ENCODE measurements at regions not wholly inside any gene's neighbourhood (a gene's known extent, or its start where the extent isn't known, plus 50 kb on each side); places are given as distances from the start of the nearest gene placed in this dataset.

- TF ChIP-seq POLR2A (IDR thresholded peaks at IDR 0.05; ENCODE audit: low read depth, low read length), result no peak
- TF ChIP-seq TAF1 (IDR thresholded peaks at IDR 0.05; ENCODE audit: borderline replicate concordance, low read depth, low read length), result no peak
- TF ChIP-seq POLR2AphosphoS5 (IDR thresholded peaks at IDR 0.05; ENCODE audit: low read depth, low read length), result no peak
- DNase-seq (ENCODE audit: insufficient read length) (no peak), FAIRE-seq (no peak)
Observed at GRCh38 chr20:19907326-19908056, 109.7 kb upstream of the NAA20 start.

GRCh38 chr20:19908576-19908975, 108.6 kb upstream of the NAA20 start:
- FAIRE-seq (no peak), DNase-seq (ENCODE audit: insufficient read length) (no peak)
- no peak for TF ChIP-seq TAF1 (IDR thresholded peaks at IDR 0.05; ENCODE audit: borderline replicate concordance, low read depth, low read length)
- TF ChIP-seq POLR2A (IDR thresholded peaks at IDR 0.05; ENCODE audit: low read depth, low read length), result no peak
- no peak for TF ChIP-seq POLR2AphosphoS5 (IDR thresholded peaks at IDR 0.05; ENCODE audit: low read depth, low read length)

DNA sequence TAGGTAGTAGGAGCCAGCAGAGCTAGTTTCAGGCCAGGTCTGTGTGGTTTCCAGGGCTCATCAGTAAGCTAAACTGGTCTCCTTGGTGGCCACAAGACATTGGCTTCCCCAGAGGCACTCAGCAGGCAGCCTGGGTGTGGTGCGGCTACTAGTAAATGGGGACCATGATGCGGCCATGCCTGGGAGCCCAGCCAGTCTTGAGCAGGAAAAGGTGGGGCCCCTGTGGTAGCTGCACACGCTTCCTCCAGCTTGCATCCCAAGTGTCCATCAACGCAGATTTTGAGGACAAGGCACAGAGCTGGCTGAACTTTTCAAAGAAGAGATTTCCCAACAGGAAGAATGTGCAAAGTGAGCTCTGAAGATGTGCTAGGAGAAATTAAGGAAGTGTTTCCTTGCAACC, 107.4 kb upstream of the NAA20 start:
- TF ChIP-seq POLR2A (IDR thresholded peaks at IDR 0.05; ENCODE audit: low read depth, low read length), result no peak
- no peak for TF ChIP-seq POLR2AphosphoS5 (IDR thresholded peaks at IDR 0.05; ENCODE audit: low read depth, low read length)
- no peak for TF ChIP-seq TAF1 (IDR thresholded peaks at IDR 0.05; ENCODE audit: borderline replicate concordance, low read depth, low read length)
- FAIRE-seq, result no peak
- DNase-seq (ENCODE audit: insufficient read length), result no peak

DNA sequence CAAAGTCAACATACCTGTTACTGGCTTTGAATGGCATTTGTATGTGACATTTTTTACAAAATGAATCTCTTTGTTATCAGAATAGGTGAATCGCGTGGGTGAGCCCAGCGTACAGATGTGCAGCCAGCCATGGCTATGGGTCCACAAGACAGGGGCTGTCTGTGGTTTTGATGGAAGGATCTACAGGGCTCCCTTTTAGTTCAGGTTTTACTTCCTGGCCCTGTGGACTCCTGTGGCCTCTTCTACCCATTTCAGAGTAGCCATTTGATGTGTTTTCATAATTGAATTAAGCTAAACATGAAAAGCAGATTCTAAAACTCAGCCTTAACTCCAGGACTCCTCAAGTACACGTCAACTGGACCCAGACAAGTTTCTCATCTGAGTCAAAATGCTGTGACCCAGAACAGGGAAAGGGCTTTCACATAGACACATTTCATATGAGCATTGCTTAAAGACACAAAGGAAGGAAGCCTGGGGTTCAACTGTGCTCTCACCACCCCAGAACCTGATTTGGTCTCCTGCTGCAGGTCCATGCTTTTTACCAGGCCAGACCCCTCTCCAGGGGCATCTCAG, 105.3 kb upstream of the NAA20 start:
- TF ChIP-seq POLR2A (IDR thresholded peaks at IDR 0.05; ENCODE audit: low read depth, low read length) (no peak), TAF1 (IDR thresholded peaks at IDR 0.05; ENCODE audit: borderline replicate concordance, low read depth, low read length) (no peak), POLR2AphosphoS5 (IDR thresholded peaks at IDR 0.05; ENCODE audit: low read depth, low read length) (no peak)
- no peak for FAIRE-seq
- DNase-seq (ENCODE audit: insufficient read length), result no peak

DNA sequence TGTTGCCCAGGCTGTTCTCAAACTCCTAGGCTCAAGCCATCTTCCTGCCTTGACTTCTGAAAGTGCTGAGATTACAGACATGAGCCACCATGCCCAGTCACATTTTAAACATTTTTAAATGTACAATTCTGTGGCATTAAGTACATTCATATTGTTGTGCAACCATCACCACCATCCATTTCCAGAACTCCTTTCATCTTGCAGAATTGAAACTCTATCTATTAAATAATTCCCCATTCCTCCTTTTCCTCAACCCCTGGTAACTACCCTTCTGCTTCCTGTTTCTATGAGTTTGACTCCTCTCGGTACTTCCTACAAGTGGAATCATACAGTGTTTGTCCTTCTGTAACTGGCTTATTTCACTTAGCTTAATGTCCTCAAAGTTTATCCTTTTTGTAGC, 103.8 kb upstream of the NAA20 start:
- TF ChIP-seq POLR2A (IDR thresholded peaks at IDR 0.05; ENCODE audit: low read depth, low read length), result no peak
- no peak for TF ChIP-seq POLR2AphosphoS5 (IDR thresholded peaks at IDR 0.05; ENCODE audit: low read depth, low read length)
- TF ChIP-seq TAF1 (IDR thresholded peaks at IDR 0.05; ENCODE audit: borderline replicate concordance, low read depth, low read length), result no peak
- DNase-seq (ENCODE audit: insufficient read length) (no peak), FAIRE-seq (no peak)

GRCh38 chr20:19913927-19914614, 103.1 kb upstream of the NAA20 start:
- no peak for DNase-seq (ENCODE audit: insufficient read length)
- TF ChIP-seq POLR2AphosphoS5 (IDR thresholded peaks at IDR 0.05; ENCODE audit: low read depth, low read length) (no peak), TAF1 (IDR thresholded peaks at IDR 0.05; ENCODE audit: borderline replicate concordance, low read depth, low read length) (no peak), POLR2A (IDR thresholded peaks at IDR 0.05; ENCODE audit: low read depth, low read length) (no peak)
- no peak for FAIRE-seq

DNA sequence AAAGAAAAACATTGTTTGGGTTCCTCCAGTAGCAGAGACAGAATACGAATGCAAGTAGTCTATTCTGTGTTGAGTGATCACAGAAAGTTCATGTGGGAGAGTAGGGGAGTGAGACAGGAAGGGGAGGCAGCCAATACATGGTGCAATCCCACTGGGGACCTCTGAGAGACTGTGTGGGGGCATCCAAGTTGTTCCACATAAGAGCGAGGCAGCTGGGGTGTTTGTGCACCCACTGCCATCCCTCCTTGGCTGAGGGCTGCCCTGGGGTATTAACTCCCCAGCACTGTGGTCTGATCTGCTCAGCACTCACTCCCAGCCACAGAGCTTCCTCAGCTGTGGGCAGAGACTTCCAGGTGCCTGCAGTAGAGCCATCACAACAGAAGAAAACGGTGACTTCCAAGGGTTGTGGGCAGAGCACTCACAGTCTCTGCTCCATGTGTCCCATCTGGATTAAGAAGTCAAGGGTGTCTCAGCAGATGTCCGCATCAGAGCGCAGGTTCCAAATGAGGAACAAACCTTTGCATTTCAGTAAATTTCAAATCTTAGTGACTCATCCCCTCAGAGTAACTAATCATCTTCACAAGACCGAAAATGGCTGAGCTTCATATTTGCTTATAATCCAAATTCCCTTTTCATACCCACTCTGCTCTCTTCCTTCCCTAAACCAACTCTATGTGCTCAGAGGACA, 101.9 kb upstream of the NAA20 start:
- no peak for FAIRE-seq
- TF ChIP-seq POLR2A (IDR thresholded peaks at IDR 0.05; ENCODE audit: low read depth, low read length), result no peak
- TF ChIP-seq TAF1 (IDR thresholded peaks at IDR 0.05; ENCODE audit: borderline replicate concordance, low read depth, low read length), result no peak
- no peak for TF ChIP-seq POLR2AphosphoS5 (IDR thresholded peaks at IDR 0.05; ENCODE audit: low read depth, low read length)

DNA sequence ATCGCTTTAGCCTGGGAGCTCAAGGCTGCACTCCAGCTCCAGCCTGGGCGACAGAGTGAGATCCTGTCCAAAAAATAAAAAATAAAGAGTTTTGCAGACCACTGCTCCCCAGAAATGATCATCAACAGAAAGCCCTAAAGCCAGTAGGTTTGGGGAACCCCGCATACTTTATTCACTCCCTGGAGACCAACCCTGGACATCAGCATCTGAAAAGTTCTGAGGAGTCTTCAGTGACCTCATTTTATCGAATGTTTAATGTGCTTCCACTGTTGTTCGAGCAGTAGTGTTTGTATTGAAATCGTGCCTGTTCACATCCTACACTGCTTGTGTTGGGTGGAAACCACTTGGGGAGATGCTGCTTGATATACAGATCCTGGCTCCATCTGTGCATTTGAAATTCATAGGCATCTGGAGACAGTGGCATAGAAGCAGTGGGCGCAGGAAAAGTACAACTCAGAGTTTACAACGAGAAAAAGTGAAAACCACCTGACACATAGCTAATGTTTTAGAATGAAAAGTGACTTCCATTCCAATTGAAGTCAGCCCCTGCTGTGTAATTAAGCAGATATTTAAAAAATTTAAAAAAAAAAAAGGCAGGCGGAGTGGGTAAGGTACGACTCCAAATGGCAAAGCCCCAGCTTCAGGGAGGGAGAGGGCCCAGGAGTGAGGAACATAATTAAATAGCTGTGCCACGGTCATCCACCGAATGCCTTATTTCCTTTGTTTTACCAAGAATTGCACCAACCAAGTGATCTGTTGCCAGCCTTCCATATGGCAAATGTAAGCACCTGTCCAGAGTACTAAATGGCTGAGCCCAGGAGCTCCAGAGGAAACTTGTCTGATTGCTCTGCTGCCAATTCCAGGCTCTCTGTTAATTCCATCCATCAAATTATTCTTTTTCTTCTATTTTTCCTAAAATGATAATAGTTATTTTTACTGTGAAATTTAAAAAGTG, 100.4 kb upstream of the NAA20 start:
- FAIRE-seq, result no peak
- DNase-seq (ENCODE audit: insufficient read length), result no peak
- TF ChIP-seq POLR2AphosphoS5 (IDR thresholded peaks at IDR 0.05; ENCODE audit: low read depth, low read length) (no peak), POLR2A (IDR thresholded peaks at IDR 0.05; ENCODE audit: low read depth, low read length) (no peak), TAF1 (IDR thresholded peaks at IDR 0.05; ENCODE audit: borderline replicate concordance, low read depth, low read length) (no peak)

More for the DNA sequence above, 101.9 kb upstream of the NAA20 start:
- no peak for DNase-seq (ENCODE audit: insufficient read length)

DNA sequence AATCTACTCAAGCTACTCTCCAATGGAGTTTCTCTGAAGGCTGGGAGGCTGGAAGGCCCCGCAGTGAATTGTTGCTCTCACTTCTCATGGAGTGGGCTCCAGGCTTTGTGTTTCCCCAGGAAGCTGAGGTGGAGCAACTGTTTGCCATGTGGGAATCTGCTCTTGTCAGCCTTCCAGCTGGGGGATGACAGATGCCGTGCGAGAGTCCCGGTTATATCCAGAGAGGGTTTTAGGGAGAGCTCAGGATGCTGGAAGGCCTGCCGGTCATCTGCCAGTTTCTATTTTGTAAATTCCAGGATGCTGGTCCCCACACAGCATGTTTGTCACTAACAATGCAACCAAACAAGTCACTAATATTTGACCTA, 98.2 kb upstream of the NAA20 start:
- no peak for DNase-seq (ENCODE audit: insufficient read length)
- no peak for FAIRE-seq

DNA sequence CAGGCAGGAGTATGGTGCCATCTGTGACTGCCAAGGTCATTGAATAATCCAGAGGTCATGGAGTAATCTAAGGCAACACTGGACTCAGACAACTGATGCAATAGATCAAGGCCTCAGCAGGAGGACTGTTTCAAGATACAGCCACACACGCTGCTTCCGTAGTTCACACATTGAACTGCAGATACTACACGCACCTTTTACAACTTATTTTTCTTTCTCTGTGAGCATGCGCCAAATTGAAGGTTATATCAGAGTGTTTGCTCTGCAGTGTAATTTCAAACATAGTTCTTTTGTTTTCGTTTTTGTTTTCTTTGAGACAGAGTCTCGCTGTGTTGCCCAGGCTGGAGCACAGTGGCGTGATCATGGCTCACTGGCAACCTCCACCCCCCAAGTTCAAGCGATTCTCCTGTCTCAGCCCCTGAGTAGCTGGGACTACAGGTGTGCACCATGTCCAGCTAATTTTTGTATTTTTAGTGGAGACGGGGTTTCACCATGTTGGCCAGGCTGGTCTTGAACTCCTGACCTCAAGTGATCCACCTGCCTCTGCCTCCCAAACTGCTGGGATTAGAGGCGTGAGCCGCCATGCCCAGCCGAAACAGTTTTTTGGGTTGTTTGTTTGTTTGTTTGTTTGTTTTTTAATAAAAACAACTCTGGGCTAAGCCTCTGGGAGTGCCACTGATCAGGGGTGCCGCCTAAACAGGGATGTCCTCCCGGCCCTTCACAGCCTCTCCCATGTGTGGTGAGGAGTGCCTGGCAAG, 96.6 kb upstream of the NAA20 start:
- TF ChIP-seq POLR2AphosphoS5 (IDR thresholded peaks at IDR 0.05; ENCODE audit: low read depth, low read length) (no peak), TAF1 (IDR thresholded peaks at IDR 0.05; ENCODE audit: borderline replicate concordance, low read depth, low read length) (no peak), POLR2A (IDR thresholded peaks at IDR 0.05; ENCODE audit: low read depth, low read length) (no peak)
- DNase-seq (ENCODE audit: insufficient read length), result no peak
- FAIRE-seq, result no peak

More for the DNA sequence above, 98.2 kb upstream of the NAA20 start:
- TF ChIP-seq TAF1 (IDR thresholded peaks at IDR 0.05; ENCODE audit: borderline replicate concordance, low read depth, low read length) (no peak), POLR2A (IDR thresholded peaks at IDR 0.05; ENCODE audit: low read depth, low read length) (no peak), POLR2AphosphoS5 (IDR thresholded peaks at IDR 0.05; ENCODE audit: low read depth, low read length) (no peak)
